Epithelial cell of esophagus (primary cell): ENCODE measurements at regions not wholly inside any gene's neighbourhood (a gene's known extent, or its start where the extent isn't known, plus 50 kb on each side); places are given as distances from the start of the nearest gene placed in this dataset.
A peak's percentile ranks its signal among the peaks of the same experiment; 100 is the strongest.

ENCODE experiments used
- DNase-seq: peaks from one replicate; pipeline ENCODE4 v3.0.0; 2010; ENCODE audit warnings: low read depth
- H3K4me3 ChIP-seq: 2 replicates; pipeline ENCODE4 v1.5.1; 2011; ENCODE audit warnings: mild to moderate bottlenecking, low read length, control low read depth
- CTCF ChIP-seq: IDR thresholded peaks from 2 replicates; pipeline ENCODE4 v1.5.1; 2011; ENCODE audit warnings: low read depth, mild to moderate bottlenecking, low read length, control low read depth, inconsistent platforms; ENCODE audit not compliant: insufficient read depth; ENCODE audit errors: missing control alignments

- no peak overlapping the region for H3K4me3 ChIP-seq
- no peak for TF ChIP-seq CTCF
- peak; percentile 26 for DNase-seq
Observed at GRCh38 chr4:138298431-138298830, 56.3 kb upstream of the SLC7A11 start.

- no peak for TF ChIP-seq CTCF
- no peak for DNase-seq
- H3K4me3 ChIP-seq: no peak overlapping the region
Observed at GRCh38 chr4:138297743-138298405, 55.7 kb upstream of the SLC7A11 start.

GRCh38 chr4:138292321-138292720 lies 50.2 kb upstream of the SLC7A11 start:
- TF ChIP-seq CTCF: no peak
- no peak for DNase-seq
- H3K4me3 ChIP-seq: no peak overlapping the region
